Astrocyte of the hippocampus (primary cell): ENCODE measurements at regions not wholly inside any gene's neighbourhood (a gene's known extent, or its start where the extent isn't known, plus 50 kb on each side); places are given as distances from the start of the nearest gene placed in this dataset.
"Not testable (repeated sequence)": the region's sequence is repeated elsewhere in the genome, so short reads cannot be mapped to it uniquely, and the experiment has no call there.

Source experiments
- DNase-seq: peaks from one replicate; pipeline ENCODE4 v3.0.0; 2011; ENCODE audit warnings: low read depth, low spot score

GRCh38 chr11:69205743-69206612, 50.2 kb downstream of the SMIM38 start:
- DNase-seq: no peak

GRCh38 chr11:69206613-69206965, 50.9 kb downstream of the SMIM38 start:
- not testable (repeated sequence) for DNase-seq

GRCh38 chr11:69207165-69207889, 51.6 kb downstream of the SMIM38 start:
- DNase-seq: no peak

- no peak for DNase-seq
These were observed 52.7 kb downstream of the SMIM38 start for GRCh38 chr11:69208190-69209037.

- DNase-seq: no peak
These were observed 53.3 kb downstream of the SMIM38 start for GRCh38 chr11:69209038-69209350.

- DNase-seq: no peak
These were observed 53.9 kb downstream of the SMIM38 start for GRCh38 chr11:69209421-69210309.

- DNase-seq: no peak
These were observed 54.7 kb downstream of the SMIM38 start for GRCh38 chr11:69210310-69211035.

- no peak for DNase-seq
These were observed 55.8 kb downstream of the SMIM38 start for GRCh38 chr11:69211540-69211919.

GRCh38 chr11:69211920-69212797, 56.4 kb downstream of the SMIM38 start:
- peak; percentile 38 for DNase-seq

GRCh38 chr11:69212798-69213110, 57.0 kb downstream of the SMIM38 start:
- no peak for DNase-seq

- no peak for DNase-seq
These were observed 57.6 kb downstream of the SMIM38 start for GRCh38 chr11:69213316-69213715.

- DNase-seq: no peak
These were observed 58.2 kb downstream of the SMIM38 start for GRCh38 chr11:69213964-69214363.

GRCh38 chr11:69215216-69215615, 59.5 kb downstream of the SMIM38 start:
- no peak for DNase-seq

GRCh38 chr11:69215784-69216415, 60.2 kb downstream of the SMIM38 start:
- peak; percentile 47 for DNase-seq

GRCh38 chr11:69216647-69217051, 60.9 kb downstream of the SMIM38 start:
- no peak for DNase-seq

- DNase-seq: no peak
These were observed 61.8 kb downstream of the SMIM38 start for GRCh38 chr11:69217276-69218105.

- DNase-seq: no peak
These were observed 62.5 kb downstream of the SMIM38 start for GRCh38 chr11:69218271-69218682.

GRCh38 chr11:69218946-69219720, 63.4 kb downstream of the SMIM38 start:
- DNase-seq: no peak
